Ovary (tissue), 3 donors: ENCODE measurements at regions not wholly inside any gene's neighbourhood (a gene's known extent, or its start where the extent isn't known, plus 50 kb on each side); places are given as distances from the start of the nearest gene placed in this dataset.

Experiments
- CTCF ChIP-seq, 3 donors: fragments of 450-650 bp in 2 of 3; fragments of 200-600 bp in 1 of 3; IDR thresholded peaks; one replicate each; pipeline versions ENCODE4 v1.5.1 to v1.8.0; 2016 to 2022; ENCODE audit warnings: antibody characterized with exemption in 3 of 3, mild to moderate bottlenecking in 1 of 3
- POLR2A ChIP-seq: fragments of 450-650 bp; IDR thresholded peaks from one replicate; pipeline ENCODE4 v1.6.1; 2017; ENCODE audit warnings: antibody characterized with exemption, mild to moderate bottlenecking, moderate library complexity
- donor health status: DM: no; HTN: no; CAD: no.

- TF ChIP-seq CTCF (IDR thresholded peaks at IDR 0.05) (no peak), POLR2A (no peak)
Observed at GRCh38 chr6:120202878-120203277, 853.3 kb upstream of the MAN1A1 start.
